Activated CD4-positive, alpha-beta T cell treated with anti-CD3 and anti-CD28 coated beads, Interleukin-2, amount 50 U/mL, for 24 hours (primary cell): ENCODE measurements at regions not wholly inside any gene's neighbourhood (a gene's known extent, or its start where the extent isn't known, plus 50 kb on each side); places are given as distances from the start of the nearest gene placed in this dataset.
A peak's percentile ranks its signal among the peaks of the same experiment; 100 is the strongest.

Experiments
- DNase-seq, 2 donors: peaks; one replicate each; pipeline ENCODE4 v3.0.0-alpha.2; 2020; ENCODE audit warnings: low read depth in 1 of 2, low spot score in 1 of 2

DNA sequence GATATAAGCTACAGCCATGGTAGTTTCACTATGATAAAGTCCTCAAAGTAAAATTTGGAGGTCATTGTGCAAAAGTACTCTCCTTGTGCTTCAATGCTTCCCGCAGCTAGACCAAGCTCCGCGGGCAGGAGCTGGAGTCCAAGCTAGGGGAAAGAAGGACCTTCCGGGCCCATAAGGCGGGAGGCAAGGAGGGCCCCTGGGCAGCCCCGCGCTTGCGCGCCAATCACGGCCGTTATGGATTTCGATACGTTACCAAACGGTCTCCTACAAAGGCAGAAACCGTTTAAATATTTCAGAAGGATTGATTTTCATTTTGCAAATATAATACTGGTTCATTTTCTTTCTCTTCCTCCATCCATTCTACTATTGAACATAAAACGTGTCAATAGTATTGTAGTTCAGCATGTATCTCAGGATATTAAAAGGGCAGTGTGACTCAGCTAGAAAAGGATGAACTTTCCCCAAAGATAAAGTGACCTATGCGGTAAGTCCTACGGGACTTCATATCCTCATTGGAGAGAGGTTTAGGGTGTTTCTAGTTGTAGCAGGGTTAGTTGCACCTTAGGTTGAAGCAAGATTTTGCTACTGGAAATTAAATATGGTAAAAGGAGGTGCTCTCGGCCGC, 128.0 kb downstream of the KIF20B start:
- DNase-seq = no peak

DNA sequence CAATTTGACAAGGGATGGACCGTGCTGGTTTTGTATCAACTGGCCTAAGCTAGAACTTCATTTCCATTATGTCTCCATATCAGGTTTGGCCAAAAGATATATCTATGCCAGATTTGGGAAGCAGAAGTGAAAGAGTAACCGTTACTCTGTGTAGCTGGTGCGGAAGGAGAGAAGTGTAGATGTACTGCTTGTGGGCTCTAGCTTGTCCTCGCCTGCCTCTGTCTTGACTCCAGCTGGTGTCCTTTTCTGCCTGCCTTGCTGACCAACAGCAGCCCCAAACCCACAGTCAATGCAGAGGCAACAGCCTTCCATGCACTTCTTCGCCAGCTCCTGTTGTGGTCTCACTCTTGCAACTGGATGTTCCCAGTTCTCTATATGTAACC, 128.5 kb downstream of the KIF20B start:
- no peak for DNase-seq

DNA sequence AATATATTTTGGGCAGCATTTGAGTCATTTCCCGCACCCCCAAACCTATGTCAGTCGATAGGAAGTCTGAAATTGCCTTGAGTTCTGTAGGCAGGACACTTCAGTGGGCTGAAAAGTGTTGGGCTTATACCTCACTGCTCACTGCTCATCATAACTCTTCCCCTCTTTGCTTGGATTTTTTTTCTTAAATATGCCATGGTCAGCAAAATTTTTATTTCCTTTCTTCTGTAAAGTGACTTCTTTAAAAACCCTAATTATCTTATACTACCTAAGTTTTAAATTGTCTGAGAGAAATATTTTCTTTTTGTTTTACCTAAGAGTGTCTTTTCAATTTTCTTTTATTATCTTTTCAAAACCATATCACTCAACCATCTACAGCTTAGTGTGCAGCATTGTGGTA, 129.2 kb downstream of the KIF20B start:
- no peak for DNase-seq

DNA sequence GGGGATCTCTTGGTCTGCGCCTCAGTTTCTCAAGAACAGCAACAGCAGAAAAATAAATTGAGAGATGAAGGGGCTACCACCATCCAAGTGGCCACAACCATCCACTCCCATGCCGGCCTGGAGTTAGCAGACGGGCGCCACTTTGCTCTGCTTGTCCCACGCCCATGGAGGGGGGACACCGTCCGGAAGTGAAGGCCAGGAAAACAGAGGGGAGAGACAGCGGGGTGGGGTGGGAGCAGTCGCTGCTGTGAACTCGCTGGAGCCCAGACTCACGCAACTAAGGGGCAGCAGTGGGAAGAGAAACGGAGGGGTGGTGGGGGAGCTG, 135.4 kb downstream of the KIF20B start:
- no peak for DNase-seq

DNA sequence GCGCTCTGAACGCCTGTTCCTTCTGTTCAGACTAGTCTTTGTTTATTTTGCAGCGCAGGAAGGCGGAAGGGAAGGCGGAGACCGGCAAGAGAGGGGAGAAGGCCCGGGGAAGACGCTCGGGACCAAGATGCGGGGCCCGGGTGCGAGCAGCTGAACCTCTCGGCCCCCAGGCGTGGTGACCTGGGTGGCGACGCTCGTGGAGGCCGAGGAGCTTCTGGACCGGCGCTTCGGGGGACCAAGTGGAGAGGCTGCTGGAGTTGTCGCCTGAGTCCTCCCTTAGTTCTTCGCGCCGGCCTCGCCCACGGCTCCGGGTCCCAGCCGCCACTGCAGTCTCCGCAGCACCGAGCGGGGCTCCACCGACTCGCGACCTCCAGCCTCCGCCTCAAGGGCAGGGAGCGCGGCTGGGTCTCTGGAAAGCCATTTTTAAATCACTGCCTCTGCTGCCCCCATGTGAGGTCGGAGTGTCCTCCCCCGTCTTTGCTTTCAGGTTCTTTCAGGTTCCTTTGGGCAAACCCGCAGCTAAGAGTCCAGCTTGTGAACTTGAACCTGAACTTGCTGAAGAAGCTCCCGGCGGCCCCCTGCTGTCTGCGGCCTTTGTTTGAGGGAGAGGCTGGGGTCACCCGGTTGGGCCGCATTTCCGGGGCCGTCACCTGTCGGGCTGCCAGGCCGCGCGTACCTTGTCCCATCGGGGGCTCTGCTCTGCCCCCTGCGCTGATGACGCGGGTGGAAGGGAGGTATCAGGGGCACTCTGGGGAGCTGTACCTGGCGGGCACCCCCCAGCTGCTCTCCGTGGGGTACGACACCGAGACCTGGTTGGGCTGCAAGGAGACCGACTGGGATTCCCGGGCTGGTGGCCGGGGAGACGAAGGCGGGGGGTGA, 136.0 kb downstream of the KIF20B start:
- DNase-seq = peak in 1 of 2 donors; percentile 10

DNA sequence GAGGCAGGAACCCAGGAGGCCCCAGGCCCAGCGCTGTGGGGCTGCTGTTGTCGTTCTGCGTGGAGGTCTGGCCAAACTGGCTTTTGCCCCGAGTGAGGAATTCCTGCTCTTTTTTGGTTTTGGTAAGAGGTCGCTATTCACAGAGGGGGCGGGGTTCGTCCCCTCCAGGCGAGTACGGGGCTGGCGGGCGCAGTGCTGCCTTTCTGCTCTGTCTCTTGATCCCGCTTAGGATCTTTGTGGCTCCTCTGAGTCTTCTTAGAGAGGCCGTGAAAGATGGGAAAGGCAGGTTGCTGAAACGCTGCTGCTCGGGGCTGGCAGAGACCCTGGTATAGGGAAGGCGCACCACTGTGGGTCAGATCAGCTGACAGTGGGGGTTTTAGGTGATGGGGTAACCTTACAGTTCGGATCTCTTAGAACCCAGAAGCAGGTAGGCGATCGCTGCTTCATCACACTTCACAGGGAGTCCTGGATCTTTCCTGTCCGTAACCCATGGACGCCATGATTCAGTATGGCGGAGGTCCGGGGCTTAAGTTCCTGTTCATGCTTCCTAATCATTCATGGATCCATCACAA, 136.7 kb downstream of the KIF20B start:
- DNase-seq = no peak

DNA sequence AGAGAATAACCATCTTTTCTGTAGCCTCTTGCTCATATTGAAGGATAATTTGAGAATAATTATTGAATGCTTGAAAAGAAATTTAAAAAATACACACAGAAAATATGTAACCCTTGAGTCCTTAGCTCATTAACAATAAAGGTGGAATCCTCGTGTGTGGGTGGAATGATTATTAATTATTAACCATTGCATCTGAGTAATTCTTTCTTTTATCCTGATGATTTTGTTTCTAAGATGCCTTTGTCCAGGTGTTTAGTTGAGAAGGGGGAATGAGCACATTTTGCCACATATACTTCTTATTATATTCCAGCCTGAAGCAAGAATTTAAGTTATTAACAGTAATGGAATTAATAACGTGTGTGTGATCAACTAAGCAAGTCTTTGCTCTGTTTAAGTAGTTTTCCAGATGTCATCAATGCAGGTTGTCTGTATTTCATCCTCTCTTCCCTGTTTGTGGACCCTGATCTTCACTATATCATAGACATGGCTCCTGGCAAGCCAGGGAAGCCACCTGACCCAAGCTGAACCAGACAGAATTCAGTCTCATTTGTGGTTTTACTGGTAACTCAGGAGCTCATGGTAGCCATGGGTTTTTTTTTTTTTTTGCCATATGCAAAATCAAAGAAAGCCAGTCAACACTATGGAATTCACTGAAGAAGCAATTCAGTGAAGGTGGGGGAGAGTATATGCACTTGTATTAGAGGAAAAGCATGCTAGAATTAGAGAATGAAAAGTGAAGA, 144.3 kb downstream of the KIF20B start:
- DNase-seq = no peak

DNA sequence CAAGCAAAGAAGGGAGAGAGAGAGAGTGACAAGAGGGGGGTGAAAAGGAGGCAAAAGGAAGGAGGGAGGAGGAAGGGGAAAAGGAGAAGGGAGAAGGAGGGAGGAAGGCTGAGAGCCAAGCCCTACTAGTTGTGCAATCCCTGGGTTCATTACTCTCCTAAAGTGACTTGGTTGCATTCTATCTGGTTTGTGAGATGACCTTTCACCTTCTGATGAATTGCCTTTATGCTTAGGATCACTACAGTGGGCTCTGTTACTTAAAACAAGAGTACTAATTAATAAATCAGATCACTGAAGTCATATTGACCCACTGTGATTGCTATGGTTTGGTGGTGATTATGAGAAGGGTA, 144.9 kb downstream of the KIF20B start:
- no peak for DNase-seq

DNA sequence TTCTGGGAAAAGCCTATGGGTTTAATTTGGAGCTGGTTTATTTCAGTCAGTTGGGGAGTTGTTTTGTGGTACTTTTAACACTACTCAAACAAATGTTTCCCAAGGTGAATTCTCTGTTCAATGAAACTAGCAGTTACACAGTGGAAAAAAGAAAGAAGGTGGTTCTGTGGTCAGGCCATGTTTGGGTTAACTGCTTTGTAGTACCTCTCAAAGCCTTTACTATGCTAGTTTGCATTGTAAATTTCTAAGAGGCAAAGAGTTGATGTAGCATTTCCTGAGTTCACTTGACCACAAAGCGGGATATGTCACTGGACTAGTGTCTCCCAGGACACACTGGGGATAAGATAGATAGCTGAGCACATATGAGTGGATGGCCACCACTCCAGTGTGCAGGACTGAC, 145.4 kb downstream of the KIF20B start:
- no peak for DNase-seq

DNA sequence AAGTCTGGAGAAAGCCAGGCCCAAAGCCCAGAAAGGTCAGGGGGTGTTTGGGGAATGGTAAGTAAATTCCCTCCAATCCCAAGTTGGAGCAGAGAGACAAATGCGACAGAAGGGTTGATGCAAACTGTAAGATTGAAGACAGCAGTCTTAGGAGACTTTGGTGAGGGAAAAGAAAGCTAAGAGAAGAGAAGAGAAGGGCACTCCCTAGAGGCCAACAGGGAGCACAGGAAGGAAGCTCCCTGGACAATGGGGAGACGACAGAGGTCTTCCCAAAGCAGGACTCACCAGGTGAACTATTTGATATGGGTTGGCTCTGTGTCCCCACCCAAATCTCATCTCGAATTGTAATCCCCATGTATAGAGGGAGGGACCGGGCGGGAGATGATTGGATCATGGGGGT, 151.5 kb downstream of the KIF20B start:
- no peak for DNase-seq

DNA sequence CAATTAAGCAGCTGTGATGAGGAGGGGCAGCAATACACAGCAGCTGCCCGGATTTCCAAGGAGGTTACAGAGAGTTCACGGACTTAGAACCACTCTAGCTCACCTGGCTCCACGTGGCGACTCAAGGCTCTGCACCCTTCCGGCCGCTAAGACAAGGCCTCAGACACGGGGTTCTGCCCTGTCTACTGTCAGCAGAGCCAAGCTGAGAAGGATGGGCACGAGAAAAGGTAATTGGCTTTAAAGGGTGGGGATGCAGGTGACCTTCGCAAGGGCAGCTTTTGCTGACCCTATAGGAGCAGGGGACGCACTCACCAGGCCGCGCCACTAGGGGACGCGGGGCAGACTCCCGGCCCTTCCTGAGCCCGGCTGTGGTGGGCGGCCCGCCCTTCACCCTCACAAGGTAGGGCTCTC, 152.4 kb downstream of the KIF20B start:
- DNase-seq = no peak

DNA sequence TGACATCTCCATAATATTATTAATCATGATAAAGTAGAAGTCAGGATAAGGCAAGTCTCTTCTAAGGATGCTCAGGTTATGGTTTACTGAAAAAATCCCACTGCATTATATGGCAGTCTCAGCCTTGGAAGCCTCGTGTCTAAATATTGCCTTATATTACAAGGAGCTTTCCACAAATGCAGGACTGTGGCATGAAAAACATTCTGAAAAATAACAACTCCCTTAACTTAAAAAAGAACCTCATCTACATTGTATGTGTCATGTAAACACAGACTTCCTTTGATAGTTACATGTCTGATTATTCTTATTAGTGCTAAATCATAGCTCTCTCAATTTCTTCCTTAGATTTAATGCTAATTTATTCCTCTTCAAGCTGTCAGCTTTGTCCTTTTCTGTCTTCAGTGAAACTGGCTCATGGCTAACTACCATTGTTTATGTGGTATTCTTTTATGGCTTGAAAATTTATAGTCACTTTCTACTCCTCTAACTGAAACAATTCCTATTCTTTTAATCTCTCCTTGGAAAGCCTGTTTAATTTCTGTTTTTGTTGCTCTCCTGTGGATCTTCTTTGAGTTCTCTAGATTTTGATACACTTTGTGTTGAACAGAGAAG, 156.1 kb downstream of the KIF20B start:
- DNase-seq = no peak

DNA sequence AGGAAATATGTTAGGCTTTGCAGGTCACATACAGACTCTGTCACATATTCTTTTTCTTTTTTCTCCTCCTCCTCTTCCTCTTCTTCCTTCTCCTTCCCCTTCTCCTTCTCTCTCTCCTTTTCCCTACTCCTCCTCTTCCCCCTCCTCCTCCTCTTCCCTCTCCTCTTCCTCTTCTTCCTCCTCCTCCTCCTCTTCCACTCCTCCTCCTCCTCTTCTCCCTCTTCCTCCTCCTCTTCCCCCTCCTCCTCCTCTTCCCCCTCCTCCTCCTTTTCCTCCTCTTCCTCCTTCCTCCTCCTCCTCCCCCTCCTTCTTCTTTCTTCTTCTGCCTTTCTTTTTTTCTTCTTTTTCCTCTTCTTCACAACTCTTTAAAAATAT, 159.8 kb downstream of the KIF20B start:
- no peak for DNase-seq

DNA sequence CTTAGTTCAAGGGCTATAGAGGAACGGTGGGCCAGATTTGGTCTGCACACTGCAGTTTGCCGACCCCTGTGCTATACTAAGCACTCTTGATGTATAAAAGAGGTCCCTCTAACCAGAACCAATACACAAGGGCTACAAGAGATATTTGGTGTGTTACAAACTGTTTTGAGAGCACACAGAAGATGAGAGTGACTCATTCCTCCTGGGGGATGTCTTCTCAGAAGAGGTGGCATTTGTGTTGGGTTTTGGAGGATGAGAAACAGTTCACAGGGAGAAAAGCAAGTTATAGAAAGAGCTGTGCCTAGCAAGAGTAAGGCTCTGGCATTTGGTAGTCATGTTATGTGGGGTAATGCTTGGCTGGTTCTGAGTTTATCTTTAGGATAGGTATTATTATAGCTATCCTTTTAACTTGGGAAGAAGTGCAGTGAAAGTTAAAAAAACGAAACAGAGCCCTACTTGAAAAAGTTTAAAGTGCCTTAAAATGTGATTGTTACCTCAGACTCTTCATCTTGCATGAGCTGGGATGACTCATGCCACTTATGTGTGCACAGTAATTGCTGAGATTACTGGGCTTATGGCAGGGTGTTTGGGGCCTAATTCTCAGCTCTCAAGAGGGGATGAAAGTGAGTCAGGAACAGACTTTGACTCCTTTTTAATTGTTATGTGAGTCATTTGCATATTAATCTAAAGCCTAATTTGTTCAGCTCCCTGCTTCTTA, 160.4 kb downstream of the KIF20B start:
- DNase-seq = peak in 1 of 2 donors; percentile 55

DNA sequence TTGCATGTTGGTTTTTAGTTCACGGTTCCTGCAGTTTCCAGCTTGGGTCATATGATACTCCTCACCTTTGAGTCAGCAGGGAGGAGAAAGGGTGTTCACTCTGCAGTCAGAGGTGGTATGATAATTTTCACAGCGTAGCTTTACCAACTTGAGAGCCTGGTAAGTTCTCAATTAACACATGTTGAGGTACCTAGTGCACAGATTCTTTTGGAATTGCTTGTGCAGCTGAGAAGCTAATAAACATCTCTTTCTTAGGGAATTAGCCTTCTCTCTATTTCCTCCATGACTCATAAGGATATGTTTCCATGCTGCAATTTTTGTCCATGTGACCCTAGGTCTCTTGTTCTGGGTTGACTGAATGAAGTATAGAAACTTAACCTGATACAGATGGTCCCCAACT, 166.6 kb downstream of the KIF20B start:
- no peak for DNase-seq

DNA sequence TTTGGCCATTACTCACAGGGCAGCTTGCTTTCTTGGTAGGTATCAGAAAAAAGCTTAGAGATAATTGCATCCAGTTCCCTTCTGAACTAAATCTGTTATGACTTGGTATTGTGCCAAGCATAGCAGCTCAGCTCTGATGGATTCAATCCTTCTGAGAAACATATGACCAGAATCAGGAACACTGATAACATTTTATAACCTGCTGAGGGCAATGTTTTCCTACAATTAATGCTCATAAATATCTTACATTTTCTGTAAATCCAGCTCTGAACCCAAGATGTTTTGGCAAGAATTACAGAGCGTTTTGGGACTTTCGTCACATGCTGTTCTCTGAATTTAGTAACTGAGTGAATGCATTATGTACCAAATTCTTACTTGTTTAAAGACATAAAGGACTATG, 167.8 kb downstream of the KIF20B start:
- no peak for DNase-seq

DNA sequence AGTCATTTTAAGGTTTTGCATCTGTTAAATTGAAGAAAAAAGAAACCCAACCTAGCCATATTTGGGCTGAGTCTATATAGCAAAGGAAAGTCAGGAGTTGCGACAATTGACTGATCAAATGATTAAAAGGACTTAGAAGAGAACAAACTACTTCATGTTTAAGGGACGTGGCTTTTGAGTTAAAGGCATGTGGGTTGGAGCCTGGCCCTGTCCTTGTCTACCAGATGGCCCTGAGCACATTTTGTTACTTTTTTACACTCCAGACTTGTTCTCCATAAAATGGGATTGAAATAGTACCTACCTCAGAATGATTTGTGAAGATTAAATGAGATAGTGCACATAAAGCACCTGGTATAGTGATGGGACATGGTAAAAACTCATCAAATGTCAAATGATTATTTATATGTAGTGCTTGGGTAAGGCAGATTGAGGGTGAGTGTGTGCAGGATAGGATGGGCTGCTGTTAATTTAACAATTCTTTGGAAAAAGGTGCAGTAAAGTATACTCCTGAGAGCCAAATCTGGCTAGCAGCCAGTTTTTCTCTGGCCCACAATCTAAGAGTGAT, 168.3 kb downstream of the KIF20B start:
- DNase-seq = no peak

DNA sequence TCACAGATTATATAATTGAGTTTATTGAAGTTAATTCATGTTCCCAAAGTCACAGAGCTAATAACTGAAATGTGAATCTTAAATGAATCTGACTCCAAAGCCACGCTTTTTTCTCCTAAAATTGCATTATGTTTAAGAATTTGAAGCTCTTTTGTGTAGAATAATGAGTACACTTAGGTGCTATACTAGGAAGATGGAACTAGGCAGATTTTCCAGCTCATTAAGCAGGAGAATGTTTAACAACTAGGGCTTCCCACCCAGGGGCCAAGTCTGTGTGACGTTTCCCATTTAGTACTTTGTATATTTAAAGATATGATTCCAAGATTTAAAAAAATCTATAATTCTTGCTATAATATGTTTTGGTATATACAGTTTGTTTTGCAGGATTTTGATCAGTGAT, 169.5 kb downstream of the KIF20B start:
- DNase-seq = no peak

DNA sequence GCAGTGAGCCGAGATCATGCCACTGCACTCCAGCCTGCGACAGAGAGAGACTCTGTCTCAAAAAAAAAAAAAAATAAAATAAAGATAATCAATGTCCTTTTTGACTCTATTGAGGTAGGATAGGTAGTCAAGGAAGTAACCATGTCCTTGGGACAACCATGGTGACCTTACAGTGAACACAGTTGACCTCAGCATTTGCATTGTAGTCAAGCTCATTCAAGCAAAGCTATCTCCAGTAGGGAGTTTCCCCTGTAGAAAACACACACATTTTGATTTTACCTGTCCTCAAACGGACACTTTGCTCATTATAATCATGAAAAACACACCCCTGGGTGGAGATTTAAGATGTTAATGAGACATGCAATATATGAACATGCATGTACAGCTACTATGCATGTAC, 171.7 kb downstream of the KIF20B start:
- DNase-seq = no peak

DNA sequence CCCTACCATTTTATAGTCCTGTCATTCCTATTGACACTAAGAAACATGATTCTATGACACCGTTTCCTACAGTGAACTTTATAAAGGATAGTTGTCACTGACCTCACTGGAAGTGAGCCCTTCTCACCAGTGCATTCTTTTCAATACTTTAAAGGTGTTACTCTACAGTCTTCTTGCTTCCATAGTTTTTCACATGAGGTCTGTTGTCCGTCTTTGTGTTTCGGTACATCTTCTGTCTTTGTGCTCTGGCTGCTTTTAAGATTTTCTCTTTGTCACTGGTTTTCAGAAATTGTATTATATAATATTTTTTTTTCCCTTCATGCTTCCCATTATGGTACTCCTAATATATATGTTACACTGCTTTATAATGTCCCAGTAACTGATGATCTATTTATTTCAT, 174.2 kb downstream of the KIF20B start:
- no peak for DNase-seq

DNA sequence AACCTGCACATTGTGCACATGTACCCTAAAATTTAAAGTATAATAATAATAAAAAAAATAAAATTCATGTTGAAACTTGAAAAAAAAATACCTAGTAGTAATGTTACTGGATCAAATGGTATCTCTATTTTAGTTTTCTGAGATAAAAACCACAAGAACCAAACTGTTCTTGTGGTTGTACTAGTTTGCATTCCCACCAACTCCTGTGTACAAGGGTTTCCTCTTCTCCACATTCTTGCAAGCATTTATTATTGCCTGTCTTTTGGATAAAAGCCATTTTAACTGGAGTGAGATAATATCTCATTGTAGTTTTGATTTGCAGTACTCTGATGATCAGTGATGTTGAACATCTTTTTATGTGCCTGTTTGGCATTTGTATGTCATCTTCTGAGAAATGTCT, 177.7 kb downstream of the KIF20B start:
- DNase-seq = no peak
